ENCODE measurements at regions not wholly inside any gene's neighbourhood (a gene's known extent, or its start where the extent isn't known, plus 50 kb on each side); places are given as distances from the start of the nearest gene placed in this dataset.

- Mint-ChIP-seq H3K27ac (no peak overlapping the region), H3K9me3 (no peaks in the 10 kb centered on the region), H3K4me3 (no peak overlapping the region), H3K27me3 (ENCODE audit: low read depth, poor library complexity) (peaks cover 49% of the 10 kb centered on the region), H3K4me1 (peaks cover 15% of the 10 kb centered on the region), H3K36me3 (ENCODE audit: low read depth) (no peaks in the 10 kb centered on the region)
- no peak for TF ChIP-seq CTCF (IDR thresholded peaks at IDR 0.05)
- no peak for DNase-seq
Observed at GRCh38 chr18:47418746-47419145, 167.3 kb upstream of the SKOR2 start.

GRCh38 chr18:47417807-47418206 is 166.3 kb upstream of the SKOR2 start:
- no peak for TF ChIP-seq CTCF (IDR thresholded peaks at IDR 0.05)
- peaks cover 54% of the 10 kb centered on the region for H3K27me3 Mint-ChIP-seq (ENCODE audit: low read depth, poor library complexity)
- H3K36me3 Mint-ChIP-seq (ENCODE audit: low read depth): no peaks in the 10 kb centered on the region
- no peaks in the 10 kb centered on the region for H3K9me3 Mint-ChIP-seq
- H3K27ac Mint-ChIP-seq: no peak overlapping the region
- peaks cover 15% of the 10 kb centered on the region for H3K4me1 Mint-ChIP-seq
- DNase-seq: no peak
- no peak overlapping the region for H3K4me3 Mint-ChIP-seq

- DNase-seq: no peak
- Mint-ChIP-seq H3K27ac (no peak overlapping the region), H3K4me1 (peaks cover 15% of the 10 kb centered on the region), H3K27me3 (ENCODE audit: low read depth, poor library complexity) (peaks cover 60% of the 10 kb centered on the region), H3K9me3 (no peaks in the 10 kb centered on the region), H3K4me3 (no peak overlapping the region), H3K36me3 (ENCODE audit: low read depth) (no peaks in the 10 kb centered on the region)
- TF ChIP-seq CTCF (IDR thresholded peaks at IDR 0.05): no peak
Observed at GRCh38 chr18:47415881-47416280, 164.4 kb upstream of the SKOR2 start.

- Mint-ChIP-seq H3K36me3 (ENCODE audit: low read depth) (no peaks in the 10 kb centered on the region), H3K27me3 (ENCODE audit: low read depth, poor library complexity) (peaks cover 43% of the 10 kb centered on the region), H3K4me1 (peaks cover 6% of the 10 kb centered on the region)
Observed at GRCh38 chr18:47413327-47413726, 161.9 kb upstream of the SKOR2 start.

GRCh38 chr18:47412924-47413323 is 161.5 kb upstream of the SKOR2 start:
- H3K36me3 Mint-ChIP-seq (ENCODE audit: low read depth): no peaks in the 10 kb centered on the region
- DNase-seq: no peak
- H3K27ac Mint-ChIP-seq: no peak overlapping the region
- peaks cover 39% of the 10 kb centered on the region for H3K27me3 Mint-ChIP-seq (ENCODE audit: low read depth, poor library complexity)
- TF ChIP-seq CTCF (IDR thresholded peaks at IDR 0.05): no peak
- H3K9me3 Mint-ChIP-seq: no peaks in the 10 kb centered on the region
- no peak overlapping the region for H3K4me3 Mint-ChIP-seq
- H3K4me1 Mint-ChIP-seq: peaks cover 6% of the 10 kb centered on the region

More at GRCh38 chr18:47413327-47413726, 161.9 kb upstream of the SKOR2 start:
- Mint-ChIP-seq H3K27ac (no peak overlapping the region), H3K9me3 (no peaks in the 10 kb centered on the region), H3K4me3 (no peak overlapping the region)
- TF ChIP-seq CTCF (IDR thresholded peaks at IDR 0.05): no peak
- DNase-seq: no peak

- Mint-ChIP-seq H3K9me3 (peaks cover 4% of the 10 kb centered on the region), H3K27ac (no peak overlapping the region), H3K36me3 (ENCODE audit: low read depth) (no peaks in the 10 kb centered on the region), H3K4me3 (no peak overlapping the region), H3K27me3 (ENCODE audit: low read depth, poor library complexity) (peaks cover 35% of the 10 kb centered on the region), H3K4me1 (peaks cover 6% of the 10 kb centered on the region)
- no peak for DNase-seq
- no peak for TF ChIP-seq CTCF (IDR thresholded peaks at IDR 0.05)
Observed at GRCh38 chr18:47411159-47411558, 159.7 kb upstream of the SKOR2 start.
